ENCODE measurements at regions not wholly inside any gene's neighbourhood (a gene's known extent, or its start where the extent isn't known, plus 50 kb on each side); places are given as distances from the start of the nearest gene placed in this dataset.
"Not testable (repeated sequence)": the region's sequence is repeated elsewhere in the genome, so short reads cannot be mapped to it uniquely, and the experiment has no call there.

DNA sequence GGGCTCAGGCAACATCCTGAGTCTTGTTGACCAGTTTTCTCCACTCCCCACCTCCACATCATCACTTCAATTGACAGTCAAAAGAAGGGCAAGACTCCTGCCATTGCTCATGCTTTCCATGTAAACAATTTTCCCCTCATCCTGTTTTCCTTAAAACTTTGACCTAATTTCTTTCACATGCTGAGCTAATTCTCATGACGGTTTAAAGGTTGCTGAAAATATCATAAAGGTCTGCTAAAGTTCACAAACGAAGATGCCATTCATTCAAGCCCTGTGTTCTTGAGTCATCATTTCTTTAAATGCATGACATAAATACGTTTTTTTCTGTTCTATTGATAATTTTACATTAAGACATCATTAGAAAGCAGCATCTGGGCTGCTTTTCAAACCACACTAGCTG lies 353.9 kb downstream of the NKX6-1 start:
- Mint-ChIP-seq H3K36me3 (ENCODE audit: low read depth) (no peaks in the 10 kb centered on the region), H3K4me3 (no peak overlapping the region), H3K27ac (no peak overlapping the region), H3K27me3 (no peaks in the 10 kb centered on the region), H3K9me3 (no peaks in the 10 kb centered on the region), H3K4me1 (ENCODE audit: low read depth) (peaks cover 10% of the 10 kb centered on the region)
- Histone ChIP-seq H3K9me3 (ENCODE audit: control insufficient read depth in 1 of 2, insufficient read depth in 1 of 2, low read length in 2 of 2) (peaks cover 0 to 3% of the 10 kb centered on the region in 2 experiments), H3K4me1 (ENCODE audit: insufficient read depth, low read length) (no peaks in the 10 kb centered on the region), H3K27ac (ENCODE audit: low read depth in 1 of 2, low read length in 2 of 2) (no peak overlapping the region), H3K36me3 (ENCODE audit: insufficient read depth, low read length) (no peaks in the 10 kb centered on the region), H3K27me3 (ENCODE audit: control insufficient read depth in 1 of 2, insufficient read depth in 2 of 2, low read length in 2 of 2) (no peaks in the 10 kb centered on the region), H3K4me3 (ENCODE audit: low read length) (no peak overlapping the region)
- no peak for ATAC-seq (ENCODE audit: poor library complexity)
- intact Hi-C loops (cut with DNase I, micrococcal nuclease) = no loop called here
- CTCF ChIA-PET = no interaction called here
- DNase-seq = no peak
- POLR2A ChIA-PET = no interaction called here
- TF ChIP-seq CTCF (IDR thresholded peaks at IDR 0.05) = no peak

DNA sequence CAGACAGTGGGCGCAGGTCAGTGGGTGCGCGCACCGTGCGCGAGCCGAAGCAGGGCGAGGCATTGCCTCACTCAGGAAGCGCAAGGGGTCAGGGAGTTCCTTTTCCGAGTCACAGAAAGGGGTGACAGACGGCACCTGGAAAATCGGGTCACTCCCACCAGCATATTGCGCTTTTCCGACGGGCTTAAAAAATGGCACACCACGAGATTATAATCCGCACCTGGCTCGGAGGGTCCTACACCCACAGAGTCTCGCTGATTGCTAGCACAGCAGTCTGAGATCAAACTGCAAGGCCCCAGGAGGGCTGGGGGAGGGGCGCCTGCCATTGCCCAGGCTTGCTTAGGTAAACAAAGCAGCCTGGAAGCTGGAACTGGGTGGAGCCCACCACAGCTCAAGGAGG lies 372.2 kb downstream of the NKX6-1 start:
- H3K27ac ChIP-seq (ENCODE audit: low read depth in 1 of 2, low read length in 2 of 2); H3K36me3 Mint-ChIP-seq (ENCODE audit: low read depth); H3K4me3 ChIP-seq (ENCODE audit: low read length); DNase-seq; H3K36me3 ChIP-seq (ENCODE audit: insufficient read depth, low read length); H3K4me1 Mint-ChIP-seq (ENCODE audit: low read depth); H3K27me3 ChIP-seq (ENCODE audit: control insufficient read depth in 1 of 2, insufficient read depth in 2 of 2, low read length in 2 of 2); H3K9me3 Mint-ChIP-seq; CTCF ChIA-PET; intact Hi-C loops (cut with DNase I, micrococcal nuclease); H3K27me3 Mint-ChIP-seq; POLR2A ChIA-PET; H3K9me3 ChIP-seq (ENCODE audit: control insufficient read depth in 1 of 2, insufficient read depth in 1 of 2, low read length in 2 of 2); H3K4me3 Mint-ChIP-seq; H3K27ac Mint-ChIP-seq; ATAC-seq (ENCODE audit: poor library complexity); H3K4me1 ChIP-seq (ENCODE audit: insufficient read depth, low read length): not testable (repeated sequence)

DNA sequence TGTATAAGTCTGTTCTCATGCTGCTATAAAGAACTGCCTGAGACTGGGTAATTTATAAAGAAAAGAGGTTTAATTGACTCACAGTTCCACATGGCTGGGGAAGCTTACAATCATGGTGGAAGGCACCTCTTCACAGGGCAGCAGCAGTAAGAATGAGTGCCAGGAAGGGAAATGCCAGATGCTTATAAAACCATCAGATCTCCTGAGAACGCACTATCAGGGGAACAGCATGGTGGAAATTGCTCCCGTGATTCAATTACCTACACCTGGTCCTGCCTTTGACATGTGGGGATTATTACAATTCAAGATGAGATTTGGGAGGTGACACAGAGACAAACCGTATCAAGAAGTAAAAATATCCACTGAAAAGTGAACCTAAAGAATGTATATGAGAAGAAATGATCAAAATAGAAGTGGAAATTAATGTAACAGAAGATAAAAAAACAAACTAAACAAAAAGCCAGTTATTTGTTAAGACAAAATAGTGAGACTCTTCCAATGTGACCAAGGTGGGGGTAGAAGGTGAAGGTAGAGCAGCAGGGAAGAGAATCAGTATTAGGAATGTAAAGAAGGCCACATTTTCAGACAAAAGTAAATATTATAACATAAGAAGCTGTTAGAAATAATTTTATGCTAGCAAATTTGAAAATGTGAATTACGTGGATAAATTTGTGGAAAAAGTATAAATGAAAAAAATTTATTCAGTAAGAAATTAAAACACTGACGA lies 372.9 kb downstream of the NKX6-1 start:
- DNase-seq = no peak
- Histone ChIP-seq H3K36me3 (ENCODE audit: insufficient read depth, low read length) (no peaks in the 10 kb centered on the region), H3K4me1 (ENCODE audit: insufficient read depth, low read length) (no peaks in the 10 kb centered on the region), H3K27ac (ENCODE audit: low read depth in 1 of 2, low read length in 2 of 2) (no peak overlapping the region), H3K9me3 (ENCODE audit: control insufficient read depth in 1 of 2, insufficient read depth in 1 of 2, low read length in 2 of 2) (no peaks in the 10 kb centered on the region), H3K4me3 (ENCODE audit: low read length) (no peak overlapping the region), H3K27me3 (ENCODE audit: control insufficient read depth in 1 of 2, insufficient read depth in 2 of 2, low read length in 2 of 2) (no peaks in the 10 kb centered on the region)
- intact Hi-C loops (cut with DNase I, micrococcal nuclease) = no loop called here
- ChIA-PET CTCF (no interaction called here), POLR2A (no interaction called here)
- Mint-ChIP-seq H3K36me3 (ENCODE audit: low read depth) (no peaks in the 10 kb centered on the region), H3K9me3 (peaks cover 3% of the 10 kb centered on the region), H3K27me3 (peaks cover 5% of the 10 kb centered on the region), H3K4me3 (no peak overlapping the region), H3K4me1 (ENCODE audit: low read depth) (no peaks in the 10 kb centered on the region), H3K27ac (no peak overlapping the region)
- ATAC-seq (ENCODE audit: poor library complexity) = no peak
- TF ChIP-seq CTCF (IDR thresholded peaks at IDR 0.05) = no peak

- intact Hi-C loops (cut with DNase I, micrococcal nuclease) = no loop called here
- no peak for TF ChIP-seq CTCF (IDR thresholded peaks at IDR 0.05)
These were observed 389.1 kb downstream of the NKX6-1 start for GRCh38 chr4:84110040-84110439.

GRCh38 chr4:84101653-84102625 lies 397.2 kb downstream of the NKX6-1 start:
- H3K4me1 ChIP-seq (ENCODE audit: insufficient read depth, low read length); H3K27me3 ChIP-seq (ENCODE audit: control insufficient read depth in 1 of 2, insufficient read depth in 2 of 2, low read length in 2 of 2); H3K9me3 ChIP-seq (ENCODE audit: control insufficient read depth in 1 of 2, insufficient read depth in 1 of 2, low read length in 2 of 2); H3K27me3 Mint-ChIP-seq; intact Hi-C loops (cut with DNase I, micrococcal nuclease); H3K36me3 ChIP-seq (ENCODE audit: insufficient read depth, low read length); POLR2A ChIA-PET; DNase-seq; H3K9me3 Mint-ChIP-seq; H3K36me3 Mint-ChIP-seq (ENCODE audit: low read depth); H3K4me3 ChIP-seq (ENCODE audit: low read length); H3K27ac ChIP-seq (ENCODE audit: low read depth in 1 of 2, low read length in 2 of 2); H3K4me1 Mint-ChIP-seq (ENCODE audit: low read depth); CTCF ChIA-PET; ATAC-seq (ENCODE audit: poor library complexity); H3K27ac Mint-ChIP-seq; H3K4me3 Mint-ChIP-seq: not testable (repeated sequence)

More at GRCh38 chr4:84110040-84110439, 389.1 kb downstream of the NKX6-1 start:
- H3K9me3 Mint-ChIP-seq = peaks cover 8% of the 10 kb centered on the region
- H3K27me3 Mint-ChIP-seq = no peaks in the 10 kb centered on the region
- Histone ChIP-seq H3K27me3 (ENCODE audit: control insufficient read depth in 1 of 2, insufficient read depth in 2 of 2, low read length in 2 of 2) (no peaks in the 10 kb centered on the region), H3K27ac (ENCODE audit: low read depth in 1 of 2, low read length in 2 of 2) (no peak overlapping the region), H3K36me3 (ENCODE audit: insufficient read depth, low read length) (no peaks in the 10 kb centered on the region), H3K4me3 (ENCODE audit: low read length) (no peak overlapping the region), H3K9me3 (ENCODE audit: control insufficient read depth in 1 of 2, insufficient read depth in 1 of 2, low read length in 2 of 2) (peaks cover 0 to 4% of the 10 kb centered on the region in 2 experiments), H3K4me1 (ENCODE audit: insufficient read depth, low read length) (no peaks in the 10 kb centered on the region)
- no peaks in the 10 kb centered on the region for H3K4me1 Mint-ChIP-seq (ENCODE audit: low read depth)
- no peak overlapping the region for H3K4me3 Mint-ChIP-seq
- DNase-seq = no peak
- POLR2A ChIA-PET = no interaction called here
- no peaks in the 10 kb centered on the region for H3K36me3 Mint-ChIP-seq (ENCODE audit: low read depth)
- CTCF ChIA-PET = no interaction called here
- no peak overlapping the region for H3K27ac Mint-ChIP-seq
- no peak for ATAC-seq (ENCODE audit: poor library complexity)
